HG02885 (cell line): ENCODE measurements at regions not wholly inside any gene's neighbourhood (a gene's known extent, or its start where the extent isn't known, plus 50 kb on each side); places are given as distances from the start of the nearest gene placed in this dataset.
A peak's percentile ranks its signal among the peaks of the same experiment; 100 is the strongest.

Experiments
- ATAC-seq: cut with Tn5 transposase; IDR thresholded peaks from one replicate; pipeline ENCODE4 v1.9.1; 2021; ENCODE audit warnings: mild to moderate bottlenecking; ENCODE audit not compliant: unreplicated experiment, poor library complexity

DNA sequence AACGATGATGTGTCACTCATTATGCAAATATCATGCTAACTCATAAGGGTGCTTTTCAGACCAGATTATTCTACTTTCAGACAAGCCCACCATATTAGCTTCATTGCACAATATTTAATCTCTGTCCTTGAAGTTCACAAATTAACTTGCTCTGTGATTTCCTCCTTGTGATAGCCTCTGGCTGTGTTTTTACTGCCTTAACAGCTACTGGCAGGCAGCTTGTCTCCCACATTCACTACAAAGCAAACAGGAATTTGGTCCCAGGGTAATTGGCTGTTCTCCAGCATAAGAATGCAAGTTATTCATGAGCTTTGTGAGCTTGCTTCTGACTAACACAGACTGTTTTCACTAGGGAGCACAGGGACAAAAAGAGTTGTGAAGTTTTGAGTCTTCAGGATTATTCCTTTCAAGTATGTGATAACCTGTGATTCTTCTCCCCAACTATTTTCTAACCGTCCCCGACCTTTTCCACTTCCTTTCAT lies 87.9 kb upstream of the HMCN1 start:
- ATAC-seq, result no peak

DNA sequence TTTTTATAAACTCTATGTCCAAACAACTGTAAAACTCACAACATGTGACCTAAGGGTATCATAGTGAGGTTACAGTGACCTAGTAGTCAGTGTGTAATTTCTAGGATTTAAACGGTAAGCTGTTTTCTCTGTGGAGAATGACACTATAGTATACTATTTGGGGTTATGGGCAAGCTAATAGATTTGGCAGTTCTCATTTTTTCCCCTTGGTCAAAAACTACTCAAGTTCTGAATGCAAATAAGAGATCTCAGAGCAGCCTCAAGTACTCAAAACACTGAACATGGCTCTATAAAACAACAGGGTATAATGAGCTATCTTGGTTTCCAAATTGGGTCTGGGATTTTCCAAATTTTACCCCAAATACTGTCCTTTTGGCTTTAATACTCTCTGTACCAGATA lies 88.5 kb upstream of the HMCN1 start:
- no peak for ATAC-seq

DNA sequence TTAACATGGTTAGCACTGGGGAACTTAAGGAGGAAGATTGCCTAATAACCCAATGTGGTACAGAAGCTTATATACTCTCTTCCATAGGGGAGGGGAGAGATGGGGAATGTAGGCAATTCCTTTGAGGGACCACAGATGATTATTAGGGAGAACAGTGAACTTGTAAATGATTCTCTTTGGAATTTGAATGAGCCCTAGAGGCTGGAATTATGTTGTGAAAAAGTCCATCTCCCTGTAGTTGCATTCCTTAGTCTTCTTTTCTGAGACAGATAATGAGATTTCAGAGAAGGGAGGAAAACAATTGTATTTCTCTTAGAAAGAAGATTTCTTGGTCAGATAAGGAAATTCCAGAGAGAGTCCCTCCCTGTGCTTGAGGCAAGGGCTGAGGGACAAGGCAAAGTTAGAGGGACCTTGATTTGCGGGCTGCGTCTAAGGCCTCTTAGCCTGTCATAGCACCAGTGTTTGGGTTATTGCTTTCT lies 89.0 kb upstream of the HMCN1 start:
- ATAC-seq, result no peak

DNA sequence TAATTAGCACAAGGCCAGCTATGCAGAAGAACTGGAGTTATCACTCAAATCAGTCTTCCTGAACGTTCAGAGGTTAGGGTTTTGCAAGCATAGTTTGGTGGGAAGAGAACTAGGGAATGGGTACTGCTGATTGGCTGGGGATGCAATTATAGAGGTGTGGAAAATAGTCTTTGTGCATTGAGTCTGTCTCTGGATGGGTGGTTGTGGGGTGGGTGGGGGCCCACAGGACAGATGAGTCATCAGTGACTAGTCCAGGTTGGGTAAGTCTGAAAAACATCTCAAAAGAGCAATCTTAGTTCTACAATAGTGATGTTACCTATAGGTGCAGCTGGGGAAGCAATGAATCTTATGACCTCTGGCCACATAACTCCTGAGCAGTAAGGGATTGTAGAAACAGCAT lies 89.7 kb upstream of the HMCN1 start:
- ATAC-seq, result no peak

DNA sequence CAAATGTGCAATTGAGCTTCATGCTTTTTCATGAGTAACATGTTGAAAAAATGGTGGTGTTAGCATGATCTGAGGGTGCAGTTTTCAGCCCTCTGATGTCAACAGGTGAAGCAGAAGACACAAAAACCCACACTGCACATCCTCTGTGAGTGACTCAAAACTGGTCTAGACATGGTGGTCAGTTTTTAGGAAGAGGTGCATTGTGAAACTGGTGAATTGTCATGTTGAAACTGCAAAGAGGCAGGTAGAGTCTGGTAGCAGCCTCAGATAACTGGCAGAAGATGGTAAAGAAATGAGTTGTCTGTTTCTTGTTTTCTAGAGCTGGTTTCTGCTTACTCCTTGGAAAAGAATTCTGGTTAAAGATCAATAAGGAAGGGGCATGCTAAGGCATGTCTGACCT lies 97.3 kb upstream of the HMCN1 start:
- peak; percentile 99 for ATAC-seq

DNA sequence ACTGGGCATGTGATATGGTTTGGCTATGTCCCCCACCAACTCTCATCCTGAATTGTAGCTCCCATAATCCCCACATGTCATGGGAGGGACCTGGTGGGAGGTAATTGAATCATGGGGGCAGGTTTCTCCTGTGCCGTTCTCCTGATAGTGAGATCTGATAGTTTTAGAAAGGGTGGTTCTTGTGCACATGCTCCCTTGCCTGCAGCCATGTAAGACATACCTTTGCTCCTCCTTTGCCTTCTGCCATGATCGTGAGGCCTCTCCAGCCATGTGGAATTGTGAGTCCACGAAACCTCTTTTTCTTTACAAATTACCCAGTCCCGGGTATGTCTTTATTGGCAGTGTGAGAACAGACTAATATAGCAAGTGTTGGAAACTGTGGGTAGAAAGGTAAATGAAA lies 99.5 kb upstream of the HMCN1 start:
- ATAC-seq, result no peak

DNA sequence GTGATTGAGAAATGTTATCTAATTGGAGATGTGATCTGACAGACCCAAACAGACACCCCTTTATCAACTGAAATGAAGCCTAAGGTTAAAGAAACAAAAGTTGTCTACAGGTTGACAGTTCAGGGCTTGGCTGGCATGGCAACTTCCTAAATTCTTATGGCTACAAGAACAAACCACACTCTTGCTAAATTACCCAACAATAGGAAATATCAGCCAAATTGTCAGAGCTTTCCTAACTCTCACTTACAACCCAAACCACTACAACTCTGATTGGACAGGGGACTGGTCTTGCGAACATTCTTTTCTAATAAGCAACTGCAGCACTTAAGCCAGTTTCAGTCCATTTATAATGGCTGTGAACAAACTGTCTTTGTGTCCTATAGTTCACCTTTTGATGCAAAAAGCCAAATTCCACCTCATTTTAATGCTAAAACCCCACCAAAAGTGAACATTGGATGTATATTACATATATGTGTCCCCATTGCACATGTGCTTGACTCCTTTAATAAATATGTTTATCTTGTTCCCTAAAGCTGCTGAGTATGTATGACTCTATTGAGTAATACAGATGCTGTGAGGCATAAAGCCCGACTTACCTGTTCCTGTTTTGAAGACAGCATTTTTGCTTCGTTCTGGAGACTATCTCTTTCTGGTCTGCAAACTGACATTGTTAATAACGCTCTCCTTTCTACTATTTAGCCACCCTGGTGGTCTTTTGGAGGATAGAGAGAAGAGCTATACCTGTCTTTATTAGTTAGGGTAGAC lies 101.3 kb upstream of the HMCN1 start:
- ATAC-seq, result no peak

DNA sequence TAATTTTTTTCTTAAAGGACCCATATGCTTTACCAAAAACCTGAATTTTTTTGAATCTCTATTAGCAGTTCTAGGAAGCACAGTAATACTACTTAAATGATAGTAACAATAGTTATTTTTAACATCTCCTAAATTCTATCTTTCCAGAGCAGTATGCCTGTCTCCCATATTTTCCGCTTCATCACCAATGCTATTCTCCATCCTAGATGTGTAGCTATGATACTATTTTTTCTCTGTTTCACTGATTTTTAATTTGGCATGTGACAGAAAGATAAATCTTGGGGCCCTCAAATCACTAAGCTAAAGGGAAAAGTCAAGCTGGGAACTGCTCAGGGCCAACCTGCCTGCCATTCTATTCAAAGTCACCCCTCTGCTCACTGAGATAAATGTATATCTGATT lies 102.3 kb upstream of the HMCN1 start:
- ATAC-seq, result no peak

DNA sequence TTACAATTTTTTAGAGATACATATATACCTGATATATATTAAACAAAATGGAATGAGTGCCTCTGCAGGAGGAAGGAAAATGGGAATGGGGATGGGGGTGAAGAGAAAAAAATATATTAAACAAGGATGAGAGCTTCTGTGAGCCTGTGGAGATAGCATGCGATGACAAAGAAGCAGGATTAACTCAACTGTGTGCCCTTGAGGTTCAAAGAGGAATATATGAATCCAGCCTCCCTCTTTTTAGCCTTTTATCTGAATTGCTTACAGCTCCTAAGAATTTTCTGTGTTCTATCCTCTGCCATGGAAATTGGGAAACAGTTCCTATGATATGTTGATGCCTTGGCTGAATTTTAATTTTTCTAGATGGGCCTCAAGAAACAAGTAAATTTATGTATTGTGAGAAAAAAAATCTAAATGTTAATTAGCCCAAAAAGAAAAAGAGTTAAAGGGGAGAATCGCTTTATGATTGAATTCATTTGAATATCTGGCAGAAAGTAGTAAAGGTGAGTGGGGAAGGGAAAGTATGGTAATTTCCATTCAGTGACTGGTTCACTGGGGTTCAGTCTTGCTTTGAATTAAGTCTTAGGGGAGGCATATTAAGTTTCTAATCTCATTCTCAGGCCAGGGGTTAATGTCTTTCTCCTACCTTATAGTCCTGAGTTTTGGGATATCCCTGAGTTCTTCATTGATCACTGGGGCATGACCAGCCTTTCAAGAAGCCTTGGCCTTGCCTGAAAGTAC lies 106.3 kb upstream of the HMCN1 start:
- no peak for ATAC-seq

DNA sequence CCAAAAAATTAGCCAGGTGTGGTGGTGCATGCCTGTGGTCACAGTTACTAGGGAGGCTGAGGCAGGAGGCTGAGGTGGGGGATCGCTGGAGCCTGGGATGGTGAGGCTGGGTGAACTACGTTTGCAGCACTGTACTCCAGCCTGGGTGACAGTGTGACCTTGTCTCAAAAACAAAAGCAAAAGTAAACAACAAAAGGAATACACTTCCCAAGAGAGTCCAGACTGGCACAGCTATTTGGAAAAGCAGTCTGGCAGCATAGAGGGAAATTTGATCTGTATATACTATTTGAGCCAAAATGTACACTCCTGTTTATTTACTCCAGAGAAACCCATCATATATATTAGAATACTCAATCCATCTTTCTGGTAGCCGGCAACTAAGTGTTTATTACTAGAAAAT lies 107.0 kb upstream of the HMCN1 start:
- ATAC-seq, result no peak

DNA sequence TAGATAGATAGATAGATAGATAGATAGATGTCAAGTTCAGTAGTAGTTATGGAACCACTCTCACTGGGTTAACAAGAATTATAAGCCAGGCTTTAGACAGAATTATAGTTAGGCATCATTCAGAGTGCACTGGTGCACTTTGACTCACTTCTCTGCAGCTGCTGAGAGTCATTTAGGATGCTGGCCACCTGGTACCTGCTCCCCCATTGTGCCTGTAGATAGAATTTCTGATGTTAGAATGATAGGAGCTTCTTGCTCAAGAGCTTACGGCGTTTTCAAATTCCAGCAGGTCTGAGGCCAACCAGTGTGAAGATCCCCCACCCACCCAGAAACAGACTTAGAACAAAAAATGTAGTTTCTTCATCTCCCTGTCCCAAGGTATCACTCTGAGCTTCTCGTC lies 107.8 kb upstream of the HMCN1 start:
- ATAC-seq, result no peak

DNA sequence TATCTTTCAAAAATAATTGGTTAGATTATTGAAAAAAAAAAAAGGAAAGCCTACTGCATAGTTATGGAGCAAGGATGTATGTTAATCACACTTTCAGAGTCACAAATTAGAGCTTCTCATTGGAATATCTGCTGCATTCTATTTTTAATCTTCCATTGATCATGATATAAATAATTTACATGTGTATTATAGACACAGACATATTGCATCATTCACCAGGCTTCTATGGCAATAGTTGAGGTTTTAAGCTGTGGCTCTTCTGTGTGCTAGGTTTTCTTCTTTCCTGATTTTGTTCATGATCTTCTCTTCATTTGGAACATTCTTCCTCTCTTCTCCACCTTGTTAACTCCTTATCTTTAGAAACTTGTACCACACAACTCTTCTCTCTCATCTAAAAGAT lies 123.2 kb upstream of the HMCN1 start:
- no peak for ATAC-seq

DNA sequence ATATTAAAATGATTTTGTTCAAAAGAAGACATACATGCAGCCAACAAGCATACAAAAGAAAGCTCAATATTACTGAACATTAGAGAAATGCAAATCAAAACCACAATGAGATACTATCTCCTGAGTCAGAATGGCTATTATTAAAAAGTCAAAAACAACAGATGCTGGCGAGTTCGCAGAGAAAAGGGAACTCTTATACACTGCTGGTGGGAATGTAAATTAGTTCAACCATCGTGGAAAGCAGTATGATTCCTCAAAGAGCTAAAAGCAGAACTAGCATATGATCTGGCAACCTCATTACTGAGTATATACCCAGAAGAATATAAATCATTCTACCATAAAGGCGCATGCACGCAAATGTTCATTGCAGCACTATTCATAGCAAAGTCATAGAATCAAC lies 126.0 kb upstream of the HMCN1 start:
- ATAC-seq, result peak; percentile 77

DNA sequence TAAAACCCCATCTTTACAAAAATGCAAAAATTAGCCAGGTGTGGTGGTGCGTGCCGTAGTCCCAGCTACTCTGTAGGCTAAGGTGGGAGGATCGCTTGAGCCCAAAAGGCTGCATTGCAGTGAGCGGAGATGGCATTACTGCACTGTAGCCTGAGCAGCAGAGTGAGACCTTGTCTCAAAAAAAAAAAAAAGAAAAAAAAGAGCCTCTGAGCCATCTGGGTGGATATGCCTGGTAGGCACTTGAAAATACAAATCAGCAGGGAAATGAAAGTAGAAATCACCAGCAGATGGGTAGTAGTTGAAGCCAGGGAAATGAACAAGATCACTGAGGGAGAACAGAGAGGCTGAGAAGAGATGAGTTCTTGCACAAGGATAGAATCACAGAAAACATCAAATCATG lies 131.0 kb upstream of the HMCN1 start:
- peak; percentile 54 for ATAC-seq

DNA sequence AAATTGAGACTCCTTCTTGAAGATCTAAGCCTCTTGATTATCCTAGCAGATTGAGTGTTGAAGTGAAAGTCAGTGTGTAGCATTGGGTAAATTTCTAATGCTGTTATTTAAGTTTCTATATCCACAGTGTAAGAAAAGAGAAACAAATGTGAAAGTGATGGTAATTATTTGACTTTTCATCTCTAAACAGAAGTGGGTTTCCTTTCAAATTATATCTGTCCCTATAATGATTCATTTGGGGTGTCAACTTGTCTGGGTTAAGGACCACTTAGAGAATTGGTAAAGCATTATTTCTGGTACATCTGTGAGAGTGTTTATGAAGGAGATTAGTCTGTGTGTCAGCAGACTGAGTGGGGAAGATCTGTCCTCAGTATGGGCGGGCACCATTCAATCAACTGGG lies 133.0 kb upstream of the HMCN1 start:
- ATAC-seq, result peak; percentile 44

DNA sequence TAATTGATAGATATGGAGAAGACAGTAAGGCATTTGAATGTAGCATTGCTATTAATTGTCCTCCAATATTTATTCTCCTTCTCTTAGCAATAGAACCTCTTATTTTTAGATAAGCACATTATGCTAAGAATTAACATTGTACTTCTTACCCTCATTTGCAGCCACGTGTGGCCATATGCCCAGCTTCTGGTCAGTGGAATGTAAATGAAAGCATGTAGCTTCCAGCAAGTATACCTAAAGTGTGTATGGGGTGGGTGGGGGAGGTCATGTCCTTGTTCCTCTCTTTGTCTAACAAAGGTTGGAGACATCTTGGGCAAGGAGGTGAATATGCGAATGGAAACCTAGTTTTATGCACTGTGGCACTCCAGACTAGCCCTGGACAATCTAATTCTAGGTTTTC lies 133.6 kb upstream of the HMCN1 start:
- no peak for ATAC-seq

DNA sequence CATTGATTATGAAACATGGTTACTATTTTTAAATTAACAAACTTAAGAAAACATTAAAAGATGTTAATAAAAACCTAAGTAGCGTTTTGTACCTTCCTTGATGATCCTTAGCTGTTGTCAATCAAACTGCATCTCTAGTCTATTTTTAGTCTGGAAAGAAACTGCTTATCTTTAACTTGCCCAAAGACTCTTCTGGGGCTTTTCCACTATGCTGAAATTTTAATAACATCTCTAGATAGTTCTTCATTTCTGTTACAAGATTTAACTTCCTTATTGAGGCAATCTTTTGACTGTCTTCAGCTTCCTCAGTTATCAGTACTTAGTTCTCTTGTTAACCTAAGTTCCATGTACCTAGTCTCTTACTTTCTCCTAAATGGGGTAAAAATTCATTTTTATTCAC lies 135.9 kb upstream of the HMCN1 start:
- ATAC-seq, result no peak

DNA sequence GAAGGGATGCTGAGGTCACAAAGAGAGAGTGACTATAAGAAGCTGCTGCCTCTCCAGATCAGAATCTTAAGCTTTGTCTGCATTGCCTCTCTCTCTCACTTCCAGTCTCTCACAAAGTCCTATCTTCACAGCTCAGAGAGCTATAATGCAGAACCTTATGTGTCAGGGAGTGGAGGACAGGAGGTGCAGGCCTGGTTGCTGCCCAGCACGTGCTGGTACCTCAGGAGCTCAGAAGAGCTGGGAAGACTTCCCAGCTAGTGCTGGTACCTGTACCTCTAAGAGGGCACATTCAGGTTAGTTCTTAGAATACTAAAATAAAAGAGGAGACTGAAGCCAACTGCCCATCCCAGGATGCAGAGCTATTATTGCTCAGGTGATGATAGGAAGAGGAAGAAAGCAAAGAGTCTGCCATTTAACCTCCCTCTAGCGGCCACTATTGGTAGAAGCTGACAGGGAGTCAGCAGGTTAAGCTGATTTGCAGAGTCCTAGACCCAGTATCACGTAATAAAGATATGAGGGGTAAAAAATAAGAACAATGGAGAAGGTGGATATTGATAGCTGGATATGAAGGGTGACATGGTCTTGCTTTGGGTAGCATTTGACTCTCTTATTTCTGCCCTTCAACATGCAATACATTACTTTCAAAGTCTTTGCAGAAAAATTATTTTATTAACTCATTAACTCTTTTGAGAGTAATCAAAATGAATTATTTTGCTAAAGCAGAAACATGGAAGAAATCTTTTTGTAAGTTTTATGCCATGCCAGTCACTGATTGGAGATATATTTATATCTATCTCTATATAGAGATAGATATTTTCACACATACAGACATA lies 138.1 kb upstream of the HMCN1 start:
- peak; percentile 96 for ATAC-seq

DNA sequence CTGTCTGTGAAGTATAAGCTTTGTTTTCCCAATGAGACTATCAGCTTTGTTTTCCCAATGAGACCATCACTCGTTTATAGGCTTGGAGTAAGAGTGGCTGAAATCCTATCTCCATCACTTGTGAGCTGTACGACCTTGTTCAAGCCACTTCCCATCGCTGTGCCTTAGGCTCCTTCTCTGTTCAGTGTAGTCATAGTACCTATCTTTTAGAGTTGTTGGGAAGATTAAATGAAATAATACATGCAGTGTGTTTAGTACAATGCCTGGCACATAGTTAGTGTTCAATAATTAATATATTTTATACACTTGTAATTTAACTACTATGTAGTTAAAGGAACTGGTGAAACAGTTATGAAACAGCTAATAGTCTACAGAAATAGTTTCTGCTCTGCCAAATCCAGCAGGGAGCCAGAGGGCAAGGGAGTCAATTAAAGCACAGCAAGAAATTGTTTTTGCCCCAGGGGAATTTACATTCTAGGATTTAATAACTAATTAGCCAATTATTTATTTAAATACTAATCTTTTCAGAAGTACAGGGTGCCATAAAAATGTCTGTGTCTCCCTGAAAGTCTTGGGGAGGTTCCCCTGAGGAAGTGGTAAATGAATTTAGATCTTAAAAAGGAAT lies 139.3 kb upstream of the HMCN1 start:
- ATAC-seq, result no peak

DNA sequence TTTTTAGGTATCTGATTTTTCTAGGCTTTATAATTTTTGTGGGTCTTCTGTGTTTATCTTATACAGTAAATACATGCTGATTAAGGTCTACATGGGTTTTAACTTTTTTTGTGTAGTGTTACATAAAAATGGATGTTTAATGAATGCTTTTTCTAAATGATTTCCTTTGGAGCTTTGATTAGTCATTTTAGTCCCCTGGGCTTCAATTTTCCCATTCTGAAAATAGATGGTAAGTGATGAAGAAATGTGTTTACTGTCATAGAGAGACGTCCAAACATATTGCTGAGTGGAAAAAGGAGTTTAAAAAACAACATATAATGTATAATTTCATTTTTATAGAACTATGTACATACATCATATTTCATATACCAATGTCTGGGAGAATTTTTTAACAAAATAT lies 140.9 kb upstream of the HMCN1 start:
- no peak for ATAC-seq
